K562 (cell line): ENCODE measurements at regions not wholly inside any gene's neighbourhood (a gene's known extent, or its start where the extent isn't known, plus 50 kb on each side); places are given as distances from the start of the nearest gene placed in this dataset.

Experiments used
- ARID3A ChIP-seq: IDR thresholded peaks from 2 replicates; pipeline ENCODE4 v1.6.1; 2012; ENCODE audit warnings: low read depth, low read length, improper control_type of control experiment, borderline replicate concordance
- PBX2 ChIP-seq, 2 experiments: IDR thresholded peaks in 1 of 2; conservative IDR thresholded peaks in 1 of 2; 2 replicates each; pipeline ENCODE4 v1.6.1; 2016; ENCODE audit warnings: low read depth in 2 of 2, mild to moderate bottlenecking in 1 of 2, missing compliant biosample characterization in 1 of 2, missing genetic modification characterization in 1 of 2, moderate library complexity in 1 of 2
- ZFP30 ChIP-seq: fragments of 250-450 bp; sonication (Bioruptor Pico); IDR thresholded peaks from 2 replicates; pipeline ENCODE4 v1.8.0; 2022; ENCODE audit warnings: moderate library complexity, mild to moderate bottlenecking, inconsistent platforms, borderline replicate concordance
- ZNF280A ChIP-seq: fragments of 450-650 bp; IDR thresholded peaks from 2 replicates; pipeline ENCODE4 v1.6.1; 2018; ENCODE audit warnings: mild to moderate bottlenecking, low read depth; ENCODE audit not compliant: partially characterized antibody
- ZNF407 ChIP-seq: fragments of 450-650 bp; IDR thresholded peaks from 2 replicates; pipeline ENCODE4 v1.6.1; 2016; ENCODE audit warnings: low read depth
- ZNF592 ChIP-seq: fragments of 450-650 bp; IDR thresholded peaks from 2 replicates; pipeline ENCODE4 v1.6.1; 2017; ENCODE audit warnings: antibody characterized with exemption, mild to moderate bottlenecking

GRCh38 chr6:27772261-27773001 is 139.8 kb downstream of the OR2B2 start (continued):
- TF ChIP-seq ZNF592: peak; percentile 99
- TF ChIP-seq PBX2 (CRISPR knock-in tag; IDR thresholded peaks at IDR 0.05; ENCODE audit: low read depth): no peak
- no peak; the same call in 1 of the 2 replicates for TF ChIP-seq PBX2 (tag; conservative IDR thresholded peaks at IDR 0.05; ENCODE audit: low read depth)
- TF ChIP-seq ZFP30 (CRISPR knock-in tag): no peak
- no peak for TF ChIP-seq ZNF280A
- TF ChIP-seq ARID3A: no peak
- no peak for TF ChIP-seq ZNF407
